Mesothelial cell of epicardium (in vitro differentiated cells): ENCODE measurements at regions not wholly inside any gene's neighbourhood (a gene's known extent, or its start where the extent isn't known, plus 50 kb on each side); places are given as distances from the start of the nearest gene placed in this dataset.

Experiments used
- DNase-seq, 2 experiments: peaks; one replicate each; pipeline ENCODE4 v3.0.0; 2021; ENCODE audit warnings: low spot score in 2 of 2; ENCODE audit not compliant: unreplicated experiment in 2 of 2
- H3K27ac Mint-ChIP-seq: 2 replicates; pipeline ENCODE4 v1.8.0; 2021; ENCODE audit warnings: mixed read lengths
- H3K27me3 Mint-ChIP-seq: 2 replicates; pipeline ENCODE4 v1.8.0; 2021; ENCODE audit warnings: low read depth, mixed read lengths
- H3K36me3 Mint-ChIP-seq: 2 replicates; pipeline ENCODE4 v1.8.0; 2021; ENCODE audit warnings: mixed read lengths
- H3K4me1 Mint-ChIP-seq: 2 replicates; pipeline ENCODE4 v1.8.0; 2021; ENCODE audit warnings: mixed read lengths
- H3K4me3 Mint-ChIP-seq: 2 replicates; pipeline ENCODE4 v1.8.0; 2021; ENCODE audit warnings: mild to moderate bottlenecking, moderate library complexity, mixed read lengths
- H3K9me3 Mint-ChIP-seq: 2 replicates; pipeline ENCODE4 v1.8.0; 2021; ENCODE audit warnings: mixed read lengths
- CTCF ChIP-seq: fragments of 200-600 bp; sonication (generic); IDR thresholded peaks from one replicate; pipeline ENCODE4 v1.5.0; 2021; ENCODE audit warnings: antibody characterized with exemption; ENCODE audit not compliant: unreplicated experiment

GRCh38 chr6:133608620-133609019, 280.3 kb upstream of the TCF21 start:
- Mint-ChIP-seq H3K4me3 (no peak overlapping the region), H3K27me3 (no peaks in the 10 kb centered on the region), H3K9me3 (peaks cover 4% of the 10 kb centered on the region), H3K36me3 (no peaks in the 10 kb centered on the region), H3K4me1 (peaks cover 10% of the 10 kb centered on the region), H3K27ac (no peak overlapping the region)
- TF ChIP-seq CTCF, result no peak
- DNase-seq, result no peak

GRCh38 chr6:133609415-133610226, 279.3 kb upstream of the TCF21 start:
- Mint-ChIP-seq H3K27ac (no peak overlapping the region), H3K9me3 (peaks cover 4% of the 10 kb centered on the region), H3K27me3 (no peaks in the 10 kb centered on the region), H3K4me1 (peaks cover 14% of the 10 kb centered on the region), H3K4me3 (no peak overlapping the region), H3K36me3 (no peaks in the 10 kb centered on the region)
- no peak for TF ChIP-seq CTCF
- DNase-seq, result no peak

- Mint-ChIP-seq H3K36me3 (no peaks in the 10 kb centered on the region), H3K27me3 (peaks cover 1% of the 10 kb centered on the region), H3K4me1 (peaks cover 14% of the 10 kb centered on the region), H3K4me3 (no peak overlapping the region), H3K9me3 (no peaks in the 10 kb centered on the region), H3K27ac (no peak overlapping the region)
- no peak for DNase-seq
- no peak for TF ChIP-seq CTCF
Measured at GRCh38 chr6:133610227-133610840, 278.6 kb upstream of the TCF21 start.

GRCh38 chr6:133610971-133611370, 277.9 kb upstream of the TCF21 start:
- H3K27ac Mint-ChIP-seq, result no peak overlapping the region
- H3K4me3 Mint-ChIP-seq, result no peak overlapping the region
- no peak for DNase-seq
- H3K36me3 Mint-ChIP-seq, result no peaks in the 10 kb centered on the region
- H3K4me1 Mint-ChIP-seq, result peaks cover 14% of the 10 kb centered on the region
- no peak for TF ChIP-seq CTCF
- peaks cover 2% of the 10 kb centered on the region for H3K27me3 Mint-ChIP-seq
- H3K9me3 Mint-ChIP-seq, result no peaks in the 10 kb centered on the region

- no peak for TF ChIP-seq CTCF
- peaks cover 2% of the 10 kb centered on the region for H3K27me3 Mint-ChIP-seq
Measured at GRCh38 chr6:133612459-133612858, 276.5 kb upstream of the TCF21 start.

More at GRCh38 chr6:133612459-133612858, 276.5 kb upstream of the TCF21 start:
- Mint-ChIP-seq H3K4me1 (peaks cover 14% of the 10 kb centered on the region), H3K4me3 (no peak overlapping the region), H3K36me3 (peaks cover 4% of the 10 kb centered on the region), H3K9me3 (peaks cover 6% of the 10 kb centered on the region), H3K27ac (no peak overlapping the region)
- no peak for DNase-seq
